DOHH2 (cell line): ENCODE measurements at regions not wholly inside any gene's neighbourhood (a gene's known extent, or its start where the extent isn't known, plus 50 kb on each side); places are given as distances from the start of the nearest gene placed in this dataset.

Experiments
- H3F3A ChIP-seq: fragments of 200-600 bp; sonication (generic), shearing (Covaris generic); 2 replicates; pipeline ENCODE4 v1.6.0; 2016; ENCODE audit warnings: antibody characterized with exemption, mild to moderate bottlenecking; ENCODE audit not compliant: control insufficient read depth, insufficient read depth
- H3K27ac ChIP-seq: fragments of 200-600 bp; sonication (generic); 2 replicates; pipeline ENCODE4 v1.5.1; 2014; ENCODE audit warnings: low read depth, mild to moderate bottlenecking, low read length, moderate library complexity
- H3K27me3 ChIP-seq: fragments of 200-600 bp; sonication (generic); 2 replicates; pipeline ENCODE4 v1.6.1; 2014; ENCODE audit warnings: mild to moderate bottlenecking, low read length, mixed read lengths; ENCODE audit not compliant: control insufficient read depth
- H3K36me3 ChIP-seq: fragments of 200-600 bp; sonication (generic); 2 replicates; pipeline ENCODE4 v1.6.1; 2014; ENCODE audit warnings: mild to moderate bottlenecking, low read length, moderate library complexity, mixed read lengths; ENCODE audit not compliant: control insufficient read depth
- H3K4me1 ChIP-seq: fragments of 200-600 bp; sonication (generic); 2 replicates; pipeline ENCODE4 v1.6.1; 2014; ENCODE audit warnings: mild to moderate bottlenecking, low read length, mixed read lengths; ENCODE audit not compliant: control insufficient read depth
- H3K4me2 ChIP-seq: fragments of 200-600 bp; sonication (generic); 2 replicates; pipeline ENCODE4 v1.6.0; 2014; ENCODE audit warnings: mild to moderate bottlenecking, low read length, moderate library complexity
- H3K4me3 ChIP-seq: fragments of 200-600 bp; sonication (generic); 2 replicates; pipeline ENCODE4 v1.5.1; 2014; ENCODE audit warnings: mild to moderate bottlenecking, low read length, mixed read lengths
- H3K79me2 ChIP-seq: fragments of 200-600 bp; sonication (generic); 2 replicates; pipeline ENCODE4 v1.6.1; 2014; ENCODE audit warnings: mild to moderate bottlenecking, low read length, mixed read lengths; ENCODE audit not compliant: control insufficient read depth
- H3K9me2 ChIP-seq: fragments of 200-600 bp; sonication (generic); replicated peaks from 2 replicates; pipeline ENCODE4 v1.6.1; 2014; ENCODE audit warnings: mild to moderate bottlenecking, low read length, mixed read lengths; ENCODE audit not compliant: control insufficient read depth
- H3K9me3 ChIP-seq: fragments of 200-600 bp; sonication (generic); 2 replicates; pipeline ENCODE4 v1.6.1; 2014; ENCODE audit warnings: antibody characterized with exemption, low read length, mixed read lengths; ENCODE audit not compliant: control insufficient read depth, insufficient read depth
- H4K20me1 ChIP-seq: fragments of 200-600 bp; sonication (generic); 2 replicates; pipeline ENCODE4 v1.6.0; 2014; ENCODE audit warnings: low read depth, mild to moderate bottlenecking, antibody characterized with exemption, low read length, moderate library complexity; ENCODE audit not compliant: control insufficient read depth, insufficient read depth
- CTCF ChIP-seq: fragments of 200-600 bp; sonication (generic); IDR thresholded peaks from one replicate; pipeline ENCODE4 v1.5.1; 2014; ENCODE audit warnings: antibody characterized with exemption, mild to moderate bottlenecking, low read depth, low read length; ENCODE audit not compliant: poor library complexity, severe bottlenecking
- EZH2phosphoT487 ChIP-seq: fragments of 200-600 bp; sonication (generic); IDR thresholded peaks from 2 replicates; pipeline ENCODE4 v1.6.1; 2017; ENCODE audit warnings: borderline replicate concordance, mild to moderate bottlenecking, antibody characterized with exemption, low read length, moderate library complexity, mixed read lengths

- TF ChIP-seq EZH2phosphoT487, result no peak
- TF ChIP-seq CTCF, result no peak
- Histone ChIP-seq H3K27ac (no peak overlapping the region), H3K79me2 (no peaks in the 10 kb centered on the region), H3K9me3 (no peaks in the 10 kb centered on the region), H3K36me3 (no peaks in the 10 kb centered on the region), H4K20me1 (no peaks in the 10 kb centered on the region), H3K4me1 (peaks cover 14% of the 10 kb centered on the region), H3K4me2 (peak overlapping the region; percentile 32), H3K4me3 (peak overlapping the region; percentile 20; the same call in 1 of the 2 replicates), H3K27me3 (no peaks in the 10 kb centered on the region), H3F3A (no peaks in the 10 kb centered on the region), H3K9me2 (no peaks in the 10 kb centered on the region)
Observed at GRCh38 chr17:55624772-55625433, 97.8 kb downstream of the TMEM100 start.

- H3K4me3 ChIP-seq, result no peak overlapping the region
- no peaks in the 10 kb centered on the region for H3K27me3 ChIP-seq
- H3K4me1 ChIP-seq, result peaks cover 14% of the 10 kb centered on the region
Observed at GRCh38 chr17:55622547-55622946, 100.1 kb downstream of the TMEM100 start.

GRCh38 chr17:55620945-55621344 lies 101.7 kb downstream of the TMEM100 start:
- H3K4me2 ChIP-seq, result no peak overlapping the region
- H3K9me2 ChIP-seq, result no peaks in the 10 kb centered on the region
- no peaks in the 10 kb centered on the region for H3K79me2 ChIP-seq
- H3K9me3 ChIP-seq, result no peaks in the 10 kb centered on the region
- no peaks in the 10 kb centered on the region for H4K20me1 ChIP-seq
- no peak overlapping the region for H3K27ac ChIP-seq
- H3K36me3 ChIP-seq, result no peaks in the 10 kb centered on the region
- H3F3A ChIP-seq, result no peaks in the 10 kb centered on the region
- H3K4me1 ChIP-seq, result peaks cover 24% of the 10 kb centered on the region
- no peak overlapping the region for H3K4me3 ChIP-seq
- TF ChIP-seq CTCF (no peak), EZH2phosphoT487 (no peak)
- no peaks in the 10 kb centered on the region for H3K27me3 ChIP-seq

More at GRCh38 chr17:55622547-55622946, 100.1 kb downstream of the TMEM100 start:
- H3K36me3 ChIP-seq, result no peaks in the 10 kb centered on the region
- no peak overlapping the region for H3K27ac ChIP-seq
- no peaks in the 10 kb centered on the region for H3K79me2 ChIP-seq
- no peaks in the 10 kb centered on the region for H3F3A ChIP-seq
- no peaks in the 10 kb centered on the region for H3K9me2 ChIP-seq
- no peak for TF ChIP-seq EZH2phosphoT487
- TF ChIP-seq CTCF, result no peak
- no peaks in the 10 kb centered on the region for H3K9me3 ChIP-seq
- no peaks in the 10 kb centered on the region for H4K20me1 ChIP-seq
- H3K4me2 ChIP-seq, result no peak overlapping the region
